GM18951 (cell line): ENCODE measurements at regions not wholly inside any gene's neighbourhood (a gene's known extent, or its start where the extent isn't known, plus 50 kb on each side); places are given as distances from the start of the nearest gene placed in this dataset.
"Not testable (repeated sequence)": the region's sequence is repeated elsewhere in the genome, so short reads cannot be mapped to it uniquely, and the experiment has no call there.

Source experiments
- POLR2A ChIP-seq: IDR thresholded peaks from 4 replicates; pipeline ENCODE4 v1.6.1; 2011; ENCODE audit warnings: mild to moderate bottlenecking; ENCODE audit not compliant: insufficient read length, insufficient read depth; ENCODE audit errors: extremely low read depth
- in situ Hi-C: fragments of 300-500 bp; cut with MboI; formaldehyde crosslinking; loops from one replicate; pipeline ENCODE4 v1.12.0; 2022; ENCODE audit warnings: low sequenced_read_pairs, mixed read lengths, inconsistent platforms; ENCODE audit not compliant: unreplicated experiment

DNA sequence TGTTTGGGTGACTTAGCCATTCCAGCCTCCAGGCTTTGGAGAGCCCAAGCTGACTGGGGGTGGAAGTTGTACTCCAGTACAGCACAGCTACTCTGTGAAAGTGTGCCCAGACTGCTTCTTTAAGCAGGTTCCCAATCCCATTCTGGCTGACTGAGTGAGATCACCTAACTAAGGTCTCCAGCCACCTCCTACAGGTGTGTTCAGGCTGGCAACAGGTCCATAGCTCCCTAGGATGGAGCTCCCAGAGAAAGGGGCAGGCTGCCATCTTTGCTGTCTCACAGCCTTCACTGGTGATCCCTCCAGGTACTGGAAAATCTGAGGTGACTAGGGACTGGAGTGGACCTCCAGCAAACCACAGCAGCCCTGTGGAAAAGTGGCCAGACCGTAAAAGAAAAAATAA, 445.3 kb upstream of the KCNMB2 start:
- TF ChIP-seq POLR2A = no peak
- in situ Hi-C loops = no loop called here

- in situ Hi-C loops = no loop called here
- no peak for TF ChIP-seq POLR2A
Observed at GRCh38 chr3:178095522-178095921, 440.7 kb upstream of the KCNMB2 start.

GRCh38 chr3:178096955-178097354, 439.3 kb upstream of the KCNMB2 start:
- in situ Hi-C loops = no loop called here
- TF ChIP-seq POLR2A = no peak

DNA sequence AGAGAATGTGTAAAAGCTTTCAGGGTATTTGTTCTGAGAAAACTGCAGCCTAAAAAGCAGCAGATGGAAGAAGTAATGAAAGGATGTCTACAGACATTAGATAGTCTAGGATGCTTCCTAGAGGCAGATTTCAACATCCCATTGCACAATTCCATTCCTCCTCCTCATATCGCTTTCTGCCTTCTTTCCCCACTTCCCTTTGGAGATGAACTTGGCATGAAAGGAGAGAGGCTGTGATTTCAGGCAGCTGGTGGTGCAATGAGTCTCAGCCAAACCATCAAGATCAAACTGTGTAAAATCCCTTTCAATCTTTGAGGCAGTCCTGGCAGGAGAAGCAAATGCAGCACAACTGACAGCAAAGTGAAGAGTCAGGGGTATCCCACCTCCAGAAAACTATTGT, 438.7 kb upstream of the KCNMB2 start:
- TF ChIP-seq POLR2A = no peak
- in situ Hi-C loops = no loop called here

GRCh38 chr3:178099274-178099673, 437.0 kb upstream of the KCNMB2 start:
- TF ChIP-seq POLR2A = no peak
- in situ Hi-C loops = no loop called here

- in situ Hi-C loops = no loop called here
- TF ChIP-seq POLR2A = no peak
Observed at GRCh38 chr3:178099862-178100261, 436.4 kb upstream of the KCNMB2 start.

GRCh38 chr3:178100908-178101307, 435.3 kb upstream of the KCNMB2 start:
- in situ Hi-C loops = no loop called here

GRCh38 chr3:178103140-178103539, 433.1 kb upstream of the KCNMB2 start:
- in situ Hi-C loops = no loop called here

More at GRCh38 chr3:178100908-178101307, 435.3 kb upstream of the KCNMB2 start:
- no peak for TF ChIP-seq POLR2A

GRCh38 chr3:178107804-178108203, 428.4 kb upstream of the KCNMB2 start:
- in situ Hi-C loops = no loop called here

More at GRCh38 chr3:178103140-178103539, 433.1 kb upstream of the KCNMB2 start:
- TF ChIP-seq POLR2A = no peak

DNA sequence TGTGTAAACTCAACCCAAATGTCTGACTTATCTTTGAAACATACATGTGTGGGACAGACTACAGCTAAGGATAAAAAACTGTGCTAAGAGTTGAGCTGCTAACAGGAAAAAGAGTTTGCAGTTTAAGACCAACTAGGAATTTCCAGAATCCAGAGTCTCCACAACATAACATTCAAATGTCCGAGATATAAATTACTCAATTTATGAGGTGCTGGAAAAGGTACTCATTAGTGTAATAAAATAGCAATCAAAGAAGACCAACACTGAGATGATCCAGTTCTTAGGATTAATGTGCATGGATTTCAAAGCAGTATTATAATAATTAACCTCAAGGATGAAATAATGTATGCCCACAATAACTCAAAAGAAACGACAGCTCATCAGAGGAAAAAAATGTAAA, 426.5 kb upstream of the KCNMB2 start:
- no peak for TF ChIP-seq POLR2A
- in situ Hi-C loops = no loop called here

More at GRCh38 chr3:178107804-178108203, 428.4 kb upstream of the KCNMB2 start:
- TF ChIP-seq POLR2A = no peak

- in situ Hi-C loops = no loop called here
- no peak for TF ChIP-seq POLR2A
Observed at GRCh38 chr3:178112134-178112533, 424.1 kb upstream of the KCNMB2 start.

DNA sequence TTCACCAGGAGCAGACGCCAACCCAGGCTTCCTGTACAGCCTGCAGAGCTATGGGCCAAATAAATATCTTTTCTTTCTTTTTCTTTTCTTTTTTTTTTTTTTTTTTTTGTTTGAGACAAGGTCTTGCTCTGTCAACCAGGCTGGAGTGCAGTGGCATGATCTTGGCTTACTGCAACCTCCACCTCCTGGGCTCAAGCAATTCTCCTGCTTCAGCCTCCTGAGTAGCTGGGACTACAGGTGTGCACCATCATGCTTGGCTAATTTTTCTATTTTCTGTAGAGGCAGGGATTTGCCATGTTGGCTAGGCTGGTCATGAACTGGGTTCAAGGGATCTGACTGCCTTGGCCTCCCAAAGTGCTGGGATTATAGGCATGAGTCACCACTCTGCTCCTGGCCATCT, 423.7 kb upstream of the KCNMB2 start:
- in situ Hi-C loops = not testable (repeated sequence)

DNA sequence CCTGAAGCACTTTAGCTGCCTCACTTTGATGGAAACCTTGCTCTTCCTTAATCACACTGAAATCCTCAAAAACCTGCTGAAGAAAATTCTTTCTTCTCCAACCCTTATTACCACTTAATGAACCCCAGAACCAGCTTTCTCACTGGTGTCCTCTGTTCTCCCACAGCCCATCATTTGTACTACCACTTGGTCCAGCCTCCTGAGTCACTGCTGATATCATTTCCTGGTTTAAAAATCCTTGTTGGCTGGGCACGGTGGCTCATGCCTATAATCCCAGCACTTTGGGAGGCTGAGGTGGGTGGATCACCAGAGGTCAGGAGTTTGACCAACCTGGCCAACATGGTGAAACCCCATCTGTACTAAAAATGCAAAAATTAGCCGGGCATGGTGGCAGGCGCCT, 418.6 kb upstream of the KCNMB2 start:
- in situ Hi-C loops = no loop called here
- no peak for TF ChIP-seq POLR2A

- in situ Hi-C loops = not testable (repeated sequence)
Observed at GRCh38 chr3:178119608-178120295, 416.5 kb upstream of the KCNMB2 start.

GRCh38 chr3:178120367-178120766, 415.9 kb upstream of the KCNMB2 start:
- TF ChIP-seq POLR2A = no peak
- in situ Hi-C loops = no loop called here
